ENCODE measurements at regions not wholly inside any gene's neighbourhood (a gene's known extent, or its start where the extent isn't known, plus 50 kb on each side); places are given as distances from the start of the nearest gene placed in this dataset.
A peak's percentile ranks its signal among the peaks of the same experiment; 100 is the strongest.

DNA sequence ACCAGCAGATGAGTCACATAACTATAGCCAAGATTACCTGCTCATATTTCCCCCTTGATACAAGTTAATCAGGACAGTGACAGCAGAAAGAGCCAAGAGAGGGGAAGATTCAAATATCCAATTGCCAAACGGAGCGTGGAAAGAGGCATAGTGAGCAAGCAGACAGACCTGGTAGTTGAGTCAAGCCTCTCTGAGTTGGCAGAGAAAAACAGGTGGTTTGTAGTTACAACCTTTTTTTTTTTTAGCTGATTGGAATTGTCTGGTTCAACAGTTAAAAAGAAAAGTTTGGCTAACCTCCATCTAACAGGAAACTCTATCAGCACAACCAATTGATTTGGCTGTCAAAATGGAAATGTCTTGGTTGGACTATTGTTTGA, 272.1 kb downstream of the TLE1 start:
- TF ChIP-seq, protein P1, sequence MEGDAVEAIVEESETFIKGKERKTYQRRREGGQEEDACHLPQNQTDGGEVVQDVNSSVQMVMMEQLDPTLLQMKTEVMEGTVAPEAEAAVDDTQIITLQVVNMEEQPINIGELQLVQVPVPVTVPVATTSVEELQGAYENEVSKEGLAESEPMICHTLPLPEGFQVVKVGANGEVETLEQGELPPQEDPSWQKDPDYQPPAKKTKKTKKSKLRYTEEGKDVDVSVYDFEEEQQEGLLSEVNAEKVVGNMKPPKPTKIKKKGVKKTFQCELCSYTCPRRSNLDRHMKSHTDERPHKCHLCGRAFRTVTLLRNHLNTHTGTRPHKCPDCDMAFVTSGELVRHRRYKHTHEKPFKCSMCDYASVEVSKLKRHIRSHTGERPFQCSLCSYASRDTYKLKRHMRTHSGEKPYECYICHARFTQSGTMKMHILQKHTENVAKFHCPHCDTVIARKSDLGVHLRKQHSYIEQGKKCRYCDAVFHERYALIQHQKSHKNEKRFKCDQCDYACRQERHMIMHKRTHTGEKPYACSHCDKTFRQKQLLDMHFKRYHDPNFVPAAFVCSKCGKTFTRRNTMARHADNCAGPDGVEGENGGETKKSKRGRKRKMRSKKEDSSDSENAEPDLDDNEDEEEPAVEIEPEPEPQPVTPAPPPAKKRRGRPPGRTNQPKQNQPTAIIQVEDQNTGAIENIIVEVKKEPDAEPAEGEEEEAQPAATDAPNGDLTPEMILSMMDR (IDR thresholded peaks at IDR 0.05; ENCODE audit: poor library complexity), result no peak
- TF ChIP-seq EZH2 (IDR thresholded peaks at IDR 0.05; ENCODE audit: borderline replicate concordance) (no peak), EZH2phosphoT487 (IDR thresholded peaks at IDR 0.05; ENCODE audit: low read depth, severe bottlenecking, unreplicated experiment) (no peak)
- no peak overlapping the region for H3K4me3 ChIP-seq
- no peaks in the 10 kb centered on the region for H3K9me3 ChIP-seq (ENCODE audit: low read depth)
- peak overlapping the region; percentile 17 for H3K27ac ChIP-seq
- no peaks in the 10 kb centered on the region for H3K27me3 ChIP-seq
- 91% methylated on average over 2 of the region's 2 CpGs for WGBS (ENCODE audit: low lambda C conversion rate, missing lambda C conversion rate)
- H4K20me1 ChIP-seq (ENCODE audit: insufficient read depth, poor library complexity, severe bottlenecking), result no peaks in the 10 kb centered on the region
- H3K4me1 ChIP-seq (ENCODE audit: insufficient read depth), result no peaks in the 10 kb centered on the region
- no peak overlapping the region for H2AFZ ChIP-seq
- no peak for DNase-seq (ENCODE audit: low spot score)
- no peaks in the 10 kb centered on the region for H3K36me3 ChIP-seq (replicated peaks; ENCODE audit: insufficient read depth, low read depth)
- H3K4me2 ChIP-seq, result no peak overlapping the region
- no peaks in the 10 kb centered on the region for H3K9me2 ChIP-seq (replicated peaks; ENCODE audit: insufficient read depth)
- no peaks in the 10 kb centered on the region for H3K79me2 ChIP-seq

DNA sequence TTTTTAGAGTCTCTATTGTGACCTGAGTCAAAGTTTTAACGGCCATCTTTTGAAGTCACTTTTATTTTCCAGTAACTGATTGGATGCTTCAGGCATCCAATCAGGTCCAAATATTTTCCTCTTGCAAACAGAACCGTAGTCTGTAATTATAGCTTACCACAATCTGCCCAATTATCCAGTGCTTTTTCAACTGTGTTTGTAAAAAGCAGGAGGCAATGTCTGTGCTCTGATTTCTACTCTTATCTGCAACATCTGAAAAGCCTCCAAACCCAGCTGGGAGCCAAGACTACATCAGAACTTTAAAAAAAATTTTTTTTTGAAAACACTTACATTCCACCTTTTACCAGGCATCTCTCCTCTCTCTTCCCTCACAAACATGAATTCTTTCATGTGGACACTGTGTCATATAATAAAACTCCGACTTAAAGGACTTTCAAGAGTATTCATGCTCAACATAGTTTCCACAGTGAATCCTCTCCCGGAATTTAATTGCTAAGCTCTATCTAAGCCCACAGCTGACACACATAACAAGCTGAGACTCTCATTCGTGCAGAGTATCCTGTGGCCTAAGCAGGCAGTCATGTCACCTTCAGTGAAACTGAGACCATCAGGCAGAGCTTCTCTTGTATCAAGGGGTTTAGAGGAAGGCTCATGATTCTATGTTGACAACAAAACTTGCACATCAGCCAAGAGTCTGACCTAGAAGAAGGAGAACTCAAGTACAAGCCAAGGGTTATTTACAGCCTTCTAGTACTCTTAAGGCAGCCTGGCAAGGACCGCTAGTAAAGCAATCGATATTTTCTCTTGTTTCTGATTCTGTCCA, 272.7 kb downstream of the TLE1 start:
- no peak overlapping the region for H2AFZ ChIP-seq
- no peaks in the 10 kb centered on the region for H3K36me3 ChIP-seq (replicated peaks; ENCODE audit: insufficient read depth, low read depth)
- no peak for TF ChIP-seq EZH2 (IDR thresholded peaks at IDR 0.05; ENCODE audit: borderline replicate concordance)
- TF ChIP-seq EZH2phosphoT487 (IDR thresholded peaks at IDR 0.05; ENCODE audit: low read depth, severe bottlenecking, unreplicated experiment), result no peak
- TF ChIP-seq, protein P1 (IDR thresholded peaks at IDR 0.05; ENCODE audit: poor library complexity), result no peak
- no peaks in the 10 kb centered on the region for H3K27me3 ChIP-seq
- WGBS (ENCODE audit: low lambda C conversion rate, missing lambda C conversion rate), result 70% methylated on average over 7 of the region's 7 CpGs
- H3K4me2 ChIP-seq, result no peak overlapping the region
- H3K79me2 ChIP-seq, result no peaks in the 10 kb centered on the region
- H3K9me2 ChIP-seq (replicated peaks; ENCODE audit: insufficient read depth), result no peaks in the 10 kb centered on the region
- H3K4me3 ChIP-seq, result no peak overlapping the region
- H3K27ac ChIP-seq, result peak overlapping the region; percentile 17
- DNase-seq (ENCODE audit: low spot score), result peak; percentile 9
- H3K4me1 ChIP-seq (ENCODE audit: insufficient read depth), result no peaks in the 10 kb centered on the region
- no peaks in the 10 kb centered on the region for H4K20me1 ChIP-seq (ENCODE audit: insufficient read depth, poor library complexity, severe bottlenecking)
- no peaks in the 10 kb centered on the region for H3K9me3 ChIP-seq (ENCODE audit: low read depth)

DNA sequence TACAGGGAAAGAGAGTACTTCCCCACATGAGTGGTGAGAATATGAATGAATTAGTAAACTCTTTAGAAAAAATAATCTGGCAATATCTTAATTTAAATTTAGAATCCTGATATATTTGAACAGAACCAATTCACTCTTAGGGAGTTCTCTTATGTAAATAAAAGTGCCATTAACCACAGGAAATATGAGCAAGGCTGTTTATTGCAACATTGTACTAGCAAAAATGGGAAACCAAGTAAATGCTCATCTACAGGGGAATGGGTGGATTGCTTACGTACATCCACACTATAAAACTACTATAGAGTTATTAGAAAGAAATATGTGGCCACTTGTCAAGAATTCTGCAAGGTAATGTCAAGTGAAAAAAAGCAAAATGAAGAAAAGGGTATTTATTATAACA, 274.5 kb downstream of the TLE1 start:
- DNase-seq (ENCODE audit: low spot score), result no peak
- Histone ChIP-seq H3K4me3 (no peak overlapping the region), H3K79me2 (no peaks in the 10 kb centered on the region), H3K4me2 (no peak overlapping the region), H4K20me1 (ENCODE audit: insufficient read depth, poor library complexity, severe bottlenecking) (no peaks in the 10 kb centered on the region), H3K36me3 (replicated peaks; ENCODE audit: insufficient read depth, low read depth) (no peaks in the 10 kb centered on the region), H2AFZ (no peak overlapping the region), H3K27ac (no peak overlapping the region), H3K27me3 (no peaks in the 10 kb centered on the region), H3K4me1 (ENCODE audit: insufficient read depth) (no peaks in the 10 kb centered on the region), H3K9me2 (replicated peaks; ENCODE audit: insufficient read depth) (no peaks in the 10 kb centered on the region), H3K9me3 (ENCODE audit: low read depth) (no peaks in the 10 kb centered on the region)
- TF ChIP-seq EZH2phosphoT487 (IDR thresholded peaks at IDR 0.05; ENCODE audit: low read depth, severe bottlenecking, unreplicated experiment), result no peak
- 93% methylated on average over 1 of the region's 1 CpG for WGBS (ENCODE audit: low lambda C conversion rate, missing lambda C conversion rate)

DNA sequence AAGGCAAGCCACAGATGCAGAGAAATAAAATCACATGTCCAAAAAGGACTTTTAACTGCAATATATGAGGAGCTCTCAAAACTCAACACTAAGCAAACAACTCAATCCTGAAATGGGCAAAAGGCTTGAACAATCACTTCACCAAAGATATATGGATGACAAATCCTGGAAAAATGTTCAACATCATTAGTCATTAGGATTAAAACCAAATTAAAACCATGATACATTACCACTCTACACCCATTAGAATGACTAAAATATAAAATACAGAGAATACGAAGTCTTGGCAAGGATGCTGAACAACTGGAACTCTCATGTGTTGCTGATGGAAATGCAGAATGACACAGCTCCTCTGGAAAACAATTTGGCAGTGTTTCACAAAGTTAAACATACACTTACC, 277.4 kb downstream of the TLE1 start:
- Histone ChIP-seq H3K4me2 (no peak overlapping the region), H3K27me3 (no peaks in the 10 kb centered on the region), H3K9me3 (ENCODE audit: low read depth) (no peaks in the 10 kb centered on the region), H4K20me1 (ENCODE audit: insufficient read depth, poor library complexity, severe bottlenecking) (no peaks in the 10 kb centered on the region), H3K79me2 (no peaks in the 10 kb centered on the region), H3K4me1 (ENCODE audit: insufficient read depth) (no peaks in the 10 kb centered on the region), H3K9me2 (replicated peaks; ENCODE audit: insufficient read depth) (no peaks in the 10 kb centered on the region), H3K36me3 (replicated peaks; ENCODE audit: insufficient read depth, low read depth) (no peaks in the 10 kb centered on the region), H2AFZ (no peak overlapping the region), H3K4me3 (no peak overlapping the region), H3K27ac (no peak overlapping the region)
- no peak for TF ChIP-seq EZH2 (IDR thresholded peaks at IDR 0.05; ENCODE audit: borderline replicate concordance)
- TF ChIP-seq EZH2phosphoT487 (IDR thresholded peaks at IDR 0.05; ENCODE audit: low read depth, severe bottlenecking, unreplicated experiment), result no peak
- TF ChIP-seq, protein P1 (IDR thresholded peaks at IDR 0.05; ENCODE audit: poor library complexity), result no peak
- DNase-seq (ENCODE audit: low spot score), result no peak
- 93% methylated on average over 1 of the region's 1 CpG for WGBS (ENCODE audit: low lambda C conversion rate, missing lambda C conversion rate)

All from hepatocyte (in vitro differentiated cells).